ENCODE measurements at regions not wholly inside any gene's neighbourhood (a gene's known extent, or its start where the extent isn't known, plus 50 kb on each side); places are given as distances from the start of the nearest gene placed in this dataset.

DNA sequence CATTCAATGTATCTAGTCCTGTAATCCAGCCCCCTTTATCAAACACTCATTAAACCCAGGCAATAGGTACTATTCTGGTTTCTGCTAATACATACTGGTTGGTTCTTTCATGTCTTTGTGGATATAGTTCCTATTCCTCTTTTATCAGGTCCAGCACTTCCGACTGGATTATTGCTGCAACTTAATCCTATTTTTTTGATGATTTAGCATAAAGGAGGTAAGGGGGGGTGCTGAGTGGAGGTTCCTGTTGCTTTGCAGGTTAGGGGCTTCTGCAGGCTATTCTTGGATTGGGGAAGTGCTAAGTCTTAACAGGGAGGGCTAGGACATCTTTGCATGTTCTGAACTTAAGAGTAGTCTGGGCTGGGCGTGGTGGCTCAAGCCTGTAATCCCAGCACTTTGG is 377.7 kb downstream of the FGF10 start:
- TF ChIP-seq POLR2A (IDR thresholded peaks at IDR 0.05; ENCODE audit: low read length): no peak
- no peak for TF ChIP-seq GATA1 (IDR thresholded peaks at IDR 0.05; ENCODE audit: low read depth, low read length)
